ENCODE measurements at regions not wholly inside any gene's neighbourhood (a gene's known extent, or its start where the extent isn't known, plus 50 kb on each side); places are given as distances from the start of the nearest gene placed in this dataset.

DNA sequence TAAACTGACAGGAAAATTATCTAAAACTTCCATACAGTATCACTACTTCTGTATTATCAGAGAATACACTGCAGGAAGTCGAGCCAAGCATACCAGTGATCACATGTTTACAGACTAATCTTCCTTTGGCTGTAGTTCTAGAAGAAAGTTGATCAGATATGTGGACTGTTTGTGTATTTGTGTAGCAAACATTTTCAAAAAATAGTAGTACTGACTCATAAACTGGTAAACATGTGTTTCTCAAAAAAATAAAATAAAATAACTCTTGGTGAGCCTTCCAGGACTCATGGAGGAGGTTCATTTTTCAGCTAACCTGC is 148.9 kb upstream of the SLC39A10 start:
- TF ChIP-seq EP300 (IDR thresholded peaks at IDR 0.05) (no peak), POLR2AphosphoS5 (IDR thresholded peaks at IDR 0.05) (no peak)
- TF ChIP-seq, protein P1, sequence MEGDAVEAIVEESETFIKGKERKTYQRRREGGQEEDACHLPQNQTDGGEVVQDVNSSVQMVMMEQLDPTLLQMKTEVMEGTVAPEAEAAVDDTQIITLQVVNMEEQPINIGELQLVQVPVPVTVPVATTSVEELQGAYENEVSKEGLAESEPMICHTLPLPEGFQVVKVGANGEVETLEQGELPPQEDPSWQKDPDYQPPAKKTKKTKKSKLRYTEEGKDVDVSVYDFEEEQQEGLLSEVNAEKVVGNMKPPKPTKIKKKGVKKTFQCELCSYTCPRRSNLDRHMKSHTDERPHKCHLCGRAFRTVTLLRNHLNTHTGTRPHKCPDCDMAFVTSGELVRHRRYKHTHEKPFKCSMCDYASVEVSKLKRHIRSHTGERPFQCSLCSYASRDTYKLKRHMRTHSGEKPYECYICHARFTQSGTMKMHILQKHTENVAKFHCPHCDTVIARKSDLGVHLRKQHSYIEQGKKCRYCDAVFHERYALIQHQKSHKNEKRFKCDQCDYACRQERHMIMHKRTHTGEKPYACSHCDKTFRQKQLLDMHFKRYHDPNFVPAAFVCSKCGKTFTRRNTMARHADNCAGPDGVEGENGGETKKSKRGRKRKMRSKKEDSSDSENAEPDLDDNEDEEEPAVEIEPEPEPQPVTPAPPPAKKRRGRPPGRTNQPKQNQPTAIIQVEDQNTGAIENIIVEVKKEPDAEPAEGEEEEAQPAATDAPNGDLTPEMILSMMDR (IDR thresholded peaks at IDR 0.05): no peak

Data from stomach (tissue), 4 donors.